ENCODE measurements at regions not wholly inside any gene's neighbourhood (a gene's known extent, or its start where the extent isn't known, plus 50 kb on each side); places are given as distances from the start of the nearest gene placed in this dataset.

DNA sequence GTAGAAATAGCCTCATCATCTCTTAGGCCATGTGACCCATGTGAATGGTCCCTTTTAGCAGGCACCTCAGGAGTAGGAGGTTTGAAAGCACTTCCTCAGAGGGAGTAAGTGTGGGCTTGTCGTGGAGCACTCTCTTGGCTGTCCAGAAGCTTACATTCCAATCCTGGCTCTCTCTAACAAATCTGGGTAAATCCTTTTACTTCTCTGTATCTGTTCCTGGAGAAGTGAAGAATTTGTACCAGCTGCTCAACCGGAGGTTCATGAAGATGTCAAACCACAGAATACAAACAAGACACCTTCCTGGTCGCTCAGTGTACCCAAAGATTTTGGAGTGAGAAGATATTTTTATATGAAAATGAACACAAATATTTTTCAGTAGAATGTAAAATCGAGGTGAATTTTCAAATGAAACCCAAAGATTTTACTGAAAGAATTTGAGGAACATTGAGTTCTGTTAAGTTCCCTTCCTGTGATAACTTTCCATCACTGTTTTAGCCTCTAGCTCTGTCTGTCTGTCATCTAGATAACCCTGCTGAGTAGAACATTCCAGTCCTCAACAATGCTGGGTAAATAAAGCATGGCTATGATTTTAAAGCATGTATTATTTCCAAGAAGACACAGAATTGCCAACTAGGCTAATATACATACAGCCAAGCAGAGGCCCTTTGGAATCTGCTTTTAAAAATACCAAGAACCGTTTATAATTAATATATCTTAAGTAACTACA lies 263.9 kb upstream of the RGS6 start:
- no peak for DNase-seq (ENCODE audit: low read depth in 2 of 2)

DNA sequence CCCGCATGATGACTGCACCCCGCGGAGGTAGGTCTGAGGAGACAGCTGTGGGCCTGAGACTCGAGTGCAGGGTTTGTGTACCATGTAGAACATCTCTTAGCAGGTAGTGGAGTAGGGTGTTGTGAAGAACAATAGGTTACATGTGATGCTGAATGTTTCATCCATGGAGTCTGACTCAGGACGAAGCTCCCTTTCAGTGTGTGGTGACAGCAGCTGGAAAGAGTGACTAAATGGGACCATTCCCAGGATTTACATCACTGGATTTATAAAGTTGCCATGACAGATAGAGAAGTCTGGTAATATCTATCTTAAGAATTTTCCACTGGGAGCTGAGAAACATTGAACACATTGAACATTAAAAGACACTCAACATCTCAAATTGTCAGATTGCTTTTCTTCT lies 259.6 kb upstream of the RGS6 start:
- DNase-seq (ENCODE audit: low read depth in 2 of 2): no peak

DNA sequence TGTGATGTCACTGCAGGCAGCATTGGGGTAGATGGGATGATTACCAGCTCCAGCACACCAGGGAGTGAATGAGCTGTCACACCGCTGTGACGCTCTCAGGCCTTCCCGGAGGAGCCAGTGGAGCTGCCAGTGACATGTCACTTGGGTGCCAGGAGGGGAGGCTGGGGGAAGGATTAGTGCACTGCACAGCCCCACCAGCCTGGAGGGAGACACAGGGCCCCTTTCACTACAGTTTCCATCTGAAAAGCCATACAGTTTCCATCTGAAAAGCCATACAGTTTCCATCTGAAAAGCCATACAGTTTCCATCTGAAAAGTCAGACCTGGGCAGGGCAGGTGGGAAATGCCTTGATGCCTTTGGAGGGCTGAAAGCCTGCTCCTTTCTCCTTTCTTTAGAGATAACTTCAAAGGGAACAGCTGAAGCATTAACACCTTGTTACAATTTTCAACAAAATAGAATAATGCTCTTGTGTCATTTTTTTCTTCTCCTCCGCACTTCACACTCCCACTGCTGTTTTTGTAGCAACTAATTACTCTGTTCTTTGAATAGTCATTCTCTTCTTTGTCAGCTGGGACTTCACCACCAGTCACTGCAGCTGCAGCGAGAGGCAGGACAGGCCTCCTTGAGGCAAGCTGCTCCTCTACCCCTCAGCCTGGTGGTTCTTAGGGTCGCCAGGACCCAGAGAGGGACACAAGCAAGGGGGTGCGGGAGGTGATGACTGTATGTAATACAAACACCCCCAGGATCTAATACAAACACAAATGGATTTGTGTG lies 256.9 kb upstream of the RGS6 start:
- DNase-seq (ENCODE audit: low read depth in 2 of 2): no peak

DNA sequence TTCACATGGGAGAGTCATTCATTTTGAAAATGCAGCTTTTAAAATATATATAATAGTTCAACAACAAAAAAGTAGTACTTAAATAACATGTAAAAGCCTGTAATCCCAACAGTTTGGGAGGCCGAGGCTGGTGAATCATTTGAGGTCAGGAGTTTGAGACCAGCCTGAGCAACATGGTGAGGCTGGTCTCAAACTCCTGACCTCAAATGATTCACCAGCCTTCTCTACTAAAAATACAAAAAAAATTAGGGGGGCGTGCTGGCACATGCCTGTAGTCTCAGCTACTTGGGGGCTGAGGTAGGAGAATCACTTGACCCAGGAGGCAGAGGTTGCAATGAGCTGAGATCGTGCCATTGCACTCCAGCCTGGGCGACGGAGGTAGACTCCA lies 256.3 kb upstream of the RGS6 start:
- no peak for DNase-seq (ENCODE audit: low read depth in 2 of 2)

DNA sequence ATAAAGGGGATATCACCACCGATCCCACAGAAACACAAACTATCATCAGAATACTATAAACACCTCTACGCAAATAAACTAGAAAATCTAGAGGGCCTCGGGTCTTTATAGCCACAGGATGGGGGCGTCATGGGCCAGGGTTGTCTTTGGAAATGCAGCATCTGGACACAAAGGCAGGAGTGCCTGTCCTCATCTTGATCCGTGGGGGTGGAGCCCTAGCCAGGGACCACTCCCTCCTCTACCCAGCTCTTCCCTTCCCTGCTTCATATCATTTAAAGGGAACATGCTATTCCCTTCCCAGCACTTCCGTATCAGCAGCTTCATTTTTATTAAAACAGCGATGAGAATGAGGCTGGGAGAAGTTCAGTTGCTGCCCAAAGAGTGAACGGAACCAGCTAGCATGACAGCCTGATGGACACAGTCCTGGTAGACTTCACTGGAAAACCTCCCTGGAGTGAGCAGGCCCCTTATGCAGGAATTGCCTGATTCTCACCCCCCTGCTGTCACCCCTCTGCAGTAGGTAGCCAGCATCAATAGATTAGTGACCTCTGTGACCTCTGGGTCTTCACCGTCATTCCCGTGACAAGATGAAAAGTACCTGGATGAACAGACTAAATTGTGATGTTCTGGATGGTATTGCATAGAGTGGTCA lies 251.4 kb upstream of the RGS6 start:
- no peak for DNase-seq (ENCODE audit: low read depth in 2 of 2)

DNA sequence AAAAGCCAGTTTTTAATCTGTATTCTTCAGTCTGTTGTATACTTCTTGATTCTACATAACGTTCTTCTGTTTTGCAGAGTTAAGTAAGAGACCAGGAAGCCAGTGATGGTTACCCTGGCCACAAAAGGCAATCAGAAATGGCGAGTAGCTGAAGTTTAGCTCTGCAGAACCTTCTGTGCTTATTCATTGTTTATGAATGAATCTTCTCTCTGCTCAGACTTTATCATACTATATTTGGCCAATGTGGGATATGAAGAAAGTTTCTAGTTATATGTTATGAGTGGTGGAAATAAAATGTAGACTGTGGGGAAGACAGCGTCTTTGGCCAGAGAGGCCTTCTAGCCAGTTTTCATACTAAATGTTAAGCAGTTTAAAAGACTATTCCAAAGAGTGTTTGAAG lies 249.9 kb upstream of the RGS6 start:
- no peak for DNase-seq (ENCODE audit: low read depth in 2 of 2)

DNA sequence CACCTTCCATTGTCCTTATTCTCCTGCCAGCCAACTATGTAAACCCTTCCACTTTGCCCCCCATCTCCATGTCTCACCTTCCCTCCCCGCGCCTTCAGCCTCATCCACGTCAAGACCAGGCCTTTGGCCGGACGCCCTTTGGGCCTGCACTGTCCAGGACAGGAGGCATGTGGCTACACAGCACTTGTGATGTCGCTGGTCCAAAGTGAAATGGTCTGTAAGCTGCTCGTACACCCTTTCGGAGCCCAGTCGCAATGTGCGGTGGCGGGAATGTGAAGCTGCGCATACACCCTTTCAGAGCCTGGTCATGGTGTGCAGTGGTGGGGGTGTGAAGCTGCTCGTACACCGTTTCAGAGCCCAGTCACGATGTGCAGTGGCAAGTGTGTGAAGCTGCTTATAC lies 247.9 kb upstream of the RGS6 start:
- no peak for DNase-seq (ENCODE audit: low read depth in 2 of 2)

DNA sequence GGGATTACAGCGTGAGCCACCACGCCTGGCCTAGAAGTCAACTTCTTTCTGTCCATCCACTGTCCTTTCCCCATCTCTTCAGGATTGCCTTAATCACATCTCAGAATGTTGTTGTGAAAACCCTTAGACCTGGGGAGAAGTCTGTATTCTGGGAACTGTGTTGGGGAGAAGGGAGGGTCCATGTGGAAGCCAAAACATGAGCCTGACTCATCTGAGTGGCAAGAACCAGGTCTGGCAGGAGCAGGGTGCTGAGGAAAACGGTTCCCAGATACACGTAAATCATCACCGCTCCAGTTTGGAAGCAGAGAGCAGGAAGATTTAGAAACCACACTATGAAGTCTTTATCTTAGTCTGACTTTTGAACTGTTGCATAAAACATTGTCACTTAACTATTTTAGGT lies 245.6 kb upstream of the RGS6 start:
- DNase-seq (ENCODE audit: low read depth in 2 of 2): no peak

DNA sequence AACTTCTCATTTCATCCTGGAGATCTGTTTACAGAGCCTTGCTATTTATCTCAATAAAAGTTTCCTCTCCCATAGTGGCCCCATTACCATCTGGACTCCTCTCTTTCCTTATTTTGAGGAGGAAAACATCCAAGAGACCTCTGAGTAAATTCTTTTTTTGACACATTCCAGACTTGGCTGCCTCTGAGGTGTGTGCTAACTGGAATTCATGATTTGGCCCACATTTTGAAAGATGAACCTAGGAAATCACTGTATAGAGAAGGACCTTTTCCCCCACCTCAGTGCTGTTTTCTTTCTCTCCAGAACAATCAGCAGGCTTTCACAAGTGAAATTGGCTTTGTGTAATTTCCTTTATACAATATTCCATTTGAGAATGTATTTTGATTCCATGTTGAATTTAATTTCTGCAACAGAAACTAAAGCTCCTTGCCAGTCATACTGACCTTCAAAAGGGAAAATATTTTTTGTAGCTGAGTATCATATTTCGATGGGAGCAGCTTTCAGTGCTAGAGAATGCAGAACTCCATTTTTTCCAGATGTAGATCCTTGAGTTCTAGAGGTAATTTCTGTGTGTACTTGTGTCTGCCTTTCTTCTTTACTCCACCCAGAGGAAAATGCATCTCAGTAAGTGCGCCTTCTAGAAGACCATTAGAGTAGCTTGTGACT lies 244.9 kb upstream of the RGS6 start:
- DNase-seq (ENCODE audit: low read depth in 2 of 2): no peak

DNA sequence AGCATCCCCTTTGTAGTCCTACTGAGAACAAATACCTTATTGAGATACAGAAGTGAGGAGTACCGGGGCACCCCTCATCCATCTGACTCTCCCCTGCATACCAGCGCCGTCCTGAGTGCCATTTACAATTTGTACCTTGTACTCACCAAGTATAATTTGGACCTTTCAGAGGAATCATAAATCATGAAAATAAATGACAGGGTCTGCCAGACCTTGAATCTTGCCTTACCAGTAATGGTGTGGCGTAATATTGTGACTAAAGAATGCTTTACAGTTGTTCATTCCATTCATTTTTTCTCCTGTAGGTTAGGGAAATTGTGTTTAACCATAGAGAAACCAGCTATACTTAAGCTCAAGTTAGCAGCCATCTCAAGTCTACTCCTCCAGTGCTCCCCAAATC lies 243.7 kb upstream of the RGS6 start:
- no peak for DNase-seq (ENCODE audit: low read depth in 2 of 2)

DNA sequence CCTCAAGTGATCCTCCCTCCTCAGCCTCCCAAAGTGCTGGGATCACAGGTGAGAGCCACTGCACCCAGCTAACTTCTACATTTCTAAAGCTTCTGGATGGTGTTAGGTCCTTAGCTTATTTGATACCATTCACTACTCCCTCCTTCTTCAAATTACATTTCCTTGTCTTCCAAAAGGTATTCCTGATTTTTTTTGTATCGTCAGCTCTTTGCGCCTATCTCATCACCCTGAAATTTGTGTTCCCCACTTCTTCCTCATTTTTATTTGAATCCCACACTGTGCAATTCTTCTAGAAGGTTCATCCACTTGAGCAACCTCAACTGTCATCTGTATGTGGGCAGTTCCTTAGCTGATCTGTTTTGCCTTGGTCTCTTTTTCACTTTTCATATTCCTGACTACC lies 241.8 kb upstream of the RGS6 start:
- DNase-seq (ENCODE audit: low read depth in 2 of 2): no peak

DNA sequence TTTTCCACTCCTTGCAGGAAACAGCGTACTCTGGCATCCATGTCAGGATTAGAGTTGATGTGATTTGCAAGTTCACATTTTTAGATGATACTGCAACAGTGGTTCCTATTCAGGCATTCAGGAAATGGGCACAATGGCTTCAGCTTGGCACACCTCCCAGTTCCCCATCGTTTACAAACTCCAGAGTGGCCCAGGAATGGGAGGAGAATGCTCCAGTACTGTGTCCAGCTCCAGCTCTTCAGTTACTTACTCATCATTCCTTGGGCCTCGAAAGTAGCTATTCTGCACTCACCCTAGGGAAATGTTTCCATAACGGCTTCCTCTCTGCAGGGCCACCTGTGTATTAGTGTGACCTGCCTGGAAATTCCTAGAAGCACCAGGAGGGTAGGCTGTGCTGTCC lies 239.7 kb upstream of the RGS6 start:
- DNase-seq (ENCODE audit: low read depth in 2 of 2): no peak

DNA sequence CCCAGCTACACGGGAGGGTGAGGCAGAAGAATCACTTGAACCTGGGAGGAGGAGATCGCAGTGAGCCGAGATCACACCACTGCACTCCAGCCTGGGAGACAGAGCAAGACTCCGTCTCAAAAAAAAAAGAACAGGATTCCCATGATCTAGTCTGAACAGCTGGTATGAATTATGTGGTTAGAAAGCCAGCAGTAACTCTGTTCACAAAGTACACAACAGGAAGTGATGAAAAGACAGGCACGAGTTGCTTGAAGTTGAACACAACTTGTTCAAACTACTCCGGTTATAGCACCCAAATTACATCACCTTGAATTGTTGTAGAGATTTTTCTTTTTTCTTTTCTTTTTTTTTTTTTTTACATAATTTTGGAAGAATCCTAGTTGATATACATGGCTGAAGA lies 238.8 kb upstream of the RGS6 start:
- DNase-seq (ENCODE audit: low read depth in 2 of 2): no peak

DNA sequence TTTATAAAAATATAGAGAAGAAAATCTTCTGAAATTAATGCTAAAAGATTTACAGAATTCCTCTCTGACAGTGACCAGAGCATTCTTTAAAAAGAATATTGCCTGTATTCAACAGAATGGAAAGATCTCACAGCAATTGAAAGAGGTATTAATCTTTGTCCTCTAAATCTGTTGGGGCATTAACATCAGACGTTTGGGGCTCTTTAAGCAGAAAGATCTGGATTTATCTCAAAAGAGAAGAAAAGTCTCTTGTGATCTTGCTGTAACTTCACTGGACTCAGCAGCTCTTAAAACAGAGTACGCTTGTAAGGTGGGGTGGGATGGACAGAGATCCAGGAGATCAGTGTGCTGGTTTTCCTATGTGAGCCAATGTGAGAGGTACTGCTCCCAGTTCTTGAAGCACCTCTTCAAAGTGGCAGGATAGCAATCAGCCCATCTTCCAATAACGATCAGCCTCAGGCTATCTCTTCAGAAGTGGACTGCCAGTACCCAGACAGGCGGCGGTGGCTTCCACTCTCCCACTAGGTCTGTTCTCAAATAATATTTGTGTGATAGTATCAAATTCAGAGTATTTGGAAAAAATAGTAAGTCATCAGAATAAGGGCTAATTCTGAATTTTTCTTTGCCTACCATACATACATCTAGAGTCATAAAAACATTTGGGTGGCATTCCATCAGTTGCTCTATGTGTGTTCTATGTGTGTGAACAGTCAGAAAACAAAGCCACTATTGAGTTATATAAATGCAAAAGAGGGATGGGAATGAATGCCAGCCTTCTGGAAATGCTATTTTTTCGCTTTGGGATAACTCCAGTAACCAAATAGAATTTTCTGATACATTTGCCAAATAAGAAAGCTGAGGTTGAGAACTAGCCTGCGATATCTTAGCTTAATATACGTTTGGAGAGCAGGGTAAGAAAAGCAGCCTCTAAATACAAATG lies 237.4 kb upstream of the RGS6 start:
- no peak for DNase-seq (ENCODE audit: low read depth in 2 of 2)

DNA sequence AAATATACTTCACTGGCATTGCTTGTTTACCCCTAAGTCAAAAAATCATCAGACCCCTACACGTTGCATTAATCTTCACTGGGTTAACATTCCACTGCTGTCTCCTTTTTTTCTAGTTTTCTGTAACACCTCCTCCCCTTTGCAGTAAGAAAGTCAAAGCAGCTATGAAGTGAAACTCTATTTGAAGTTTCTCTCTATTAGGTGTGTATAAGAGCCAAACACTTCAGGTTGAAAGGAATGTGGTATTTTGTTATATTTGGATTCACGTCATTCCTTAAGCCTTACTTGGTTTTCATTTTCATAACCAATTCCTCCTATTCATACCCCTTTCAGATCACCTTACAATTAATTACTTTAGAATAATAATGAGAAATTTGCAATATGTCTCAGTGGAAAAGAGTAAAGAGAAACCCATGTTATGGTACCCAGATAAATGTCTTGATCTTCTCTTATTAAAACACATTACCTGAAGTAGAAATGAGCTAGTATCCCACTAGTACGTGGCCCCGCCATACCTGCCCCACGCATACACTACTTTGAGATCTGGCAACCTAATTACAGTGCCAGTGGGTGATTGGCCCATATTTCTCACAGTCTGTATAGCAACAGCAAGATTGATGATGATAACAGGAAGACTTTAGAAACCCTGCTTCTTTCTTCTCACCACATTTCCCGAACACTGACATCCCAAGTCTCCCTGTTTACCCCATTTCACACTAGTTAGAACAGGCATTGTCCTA lies 236.4 kb upstream of the RGS6 start:
- no peak for DNase-seq (ENCODE audit: low read depth in 2 of 2)

DNA sequence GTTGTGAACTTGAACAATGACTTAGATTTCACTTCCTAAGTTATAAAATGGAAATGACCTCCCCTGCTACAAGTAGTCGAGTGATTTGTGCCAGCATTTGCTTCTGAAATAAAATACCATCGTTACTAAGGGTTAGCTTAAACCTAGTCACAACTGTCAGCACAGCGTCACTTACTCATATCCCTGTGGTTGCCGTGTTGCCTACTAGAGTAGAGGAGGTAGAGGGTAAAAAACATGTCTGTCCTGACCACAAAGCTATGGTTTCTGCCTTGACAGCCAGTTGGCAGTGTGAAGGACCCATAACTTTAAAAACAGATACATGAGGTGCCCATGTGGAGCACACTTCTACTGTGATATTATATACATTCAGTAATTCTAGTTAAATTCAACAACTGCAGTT lies 234.2 kb upstream of the RGS6 start:
- DNase-seq (ENCODE audit: low read depth in 2 of 2): no peak

DNA sequence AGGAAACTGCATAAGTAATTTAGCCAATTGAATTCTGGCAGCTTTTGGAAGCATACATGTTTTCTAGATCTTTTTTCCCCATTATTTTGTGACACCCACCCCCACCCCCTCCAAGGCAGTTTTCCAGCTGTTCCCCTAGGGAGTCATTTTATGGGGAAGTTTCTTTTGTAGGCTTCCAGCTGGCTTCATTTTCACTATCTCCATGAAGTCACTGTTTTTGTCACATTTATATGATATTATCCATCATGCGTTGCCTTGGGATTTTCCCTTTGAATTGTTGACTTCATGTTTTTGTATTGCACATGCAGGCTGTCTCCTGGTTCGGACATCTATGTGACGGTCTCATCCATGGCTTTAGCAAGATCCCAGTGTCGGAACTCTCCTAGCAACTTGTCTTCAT lies 233.6 kb upstream of the RGS6 start:
- no peak for DNase-seq (ENCODE audit: low read depth in 2 of 2)

DNA sequence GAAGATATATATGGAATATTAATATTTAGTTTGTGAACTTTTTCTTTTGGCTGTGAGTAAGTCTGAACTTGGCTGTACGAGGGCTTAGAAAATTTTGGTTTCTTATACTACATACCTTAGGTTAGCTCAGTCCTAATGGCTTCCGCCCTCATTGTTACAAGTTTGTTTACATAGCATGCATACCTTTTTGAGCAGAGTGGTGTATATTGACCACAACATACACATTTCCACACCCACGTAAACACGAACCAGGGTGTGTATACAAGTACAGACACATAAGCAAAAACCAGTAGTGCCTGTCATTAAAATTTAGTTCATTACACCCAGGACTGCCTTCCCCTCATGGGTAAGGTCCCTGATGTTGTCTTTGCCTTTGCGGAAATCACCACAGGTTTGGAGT lies 230.2 kb upstream of the RGS6 start:
- no peak for DNase-seq (ENCODE audit: low read depth in 2 of 2)

DNA sequence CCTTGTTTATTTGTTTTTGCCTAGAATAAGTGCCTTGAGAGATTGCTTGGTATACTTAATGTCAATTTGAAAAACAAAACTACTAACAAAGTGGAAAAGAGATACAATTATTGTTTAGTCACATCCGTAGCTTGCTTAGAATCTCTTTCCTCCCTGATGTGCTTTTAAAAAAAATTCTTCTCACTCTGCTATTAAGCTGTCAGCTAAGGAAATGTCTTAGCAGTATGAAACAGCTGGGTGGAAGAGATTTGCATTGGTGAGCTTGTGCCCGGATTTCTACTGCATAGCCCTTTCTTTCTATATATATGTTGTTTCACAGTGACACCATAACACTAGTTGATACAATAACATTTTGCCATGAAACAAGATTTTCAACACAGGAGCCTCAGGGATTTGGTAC lies 229.4 kb upstream of the RGS6 start:
- DNase-seq (ENCODE audit: low read depth in 2 of 2): no peak

DNA sequence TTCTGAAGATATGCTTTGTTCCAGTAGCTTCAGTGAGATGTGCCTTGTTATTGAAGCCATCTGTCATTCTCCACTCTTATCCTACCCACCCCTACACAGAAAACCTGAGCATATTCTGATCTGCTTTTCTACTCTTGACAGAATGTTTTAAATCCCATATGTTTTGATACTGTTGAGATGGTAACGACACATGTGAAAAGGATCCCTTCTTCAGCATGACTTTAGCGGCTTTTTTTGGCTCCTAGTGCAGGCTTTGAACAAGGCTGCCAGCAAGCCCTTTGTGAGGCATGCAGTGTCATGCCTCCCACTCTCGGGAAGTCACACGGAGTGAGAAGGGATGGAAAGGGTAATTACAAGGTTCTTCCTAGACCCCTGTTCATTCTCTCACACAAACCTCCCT lies 228.8 kb upstream of the RGS6 start:
- no peak for DNase-seq (ENCODE audit: low read depth in 2 of 2)

DNA sequence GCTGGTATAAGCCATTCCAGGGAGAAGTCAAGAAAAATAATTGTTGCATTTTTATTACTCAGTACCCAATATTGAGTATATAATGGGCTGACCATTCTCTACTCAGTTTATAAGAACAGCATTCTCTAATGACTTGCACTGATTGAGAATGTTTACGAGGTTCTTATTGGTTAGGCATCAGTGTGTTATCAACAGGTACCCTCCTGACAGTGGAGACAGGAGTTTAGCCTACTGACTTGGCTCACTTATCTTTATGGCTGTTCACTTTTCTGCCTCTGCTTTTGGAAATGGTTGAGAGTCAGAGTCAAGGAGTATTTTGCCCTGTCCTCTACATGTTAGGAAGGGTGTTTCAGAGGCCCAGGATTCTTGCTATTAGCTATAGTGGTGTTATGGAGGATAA lies 228.0 kb upstream of the RGS6 start:
- no peak for DNase-seq (ENCODE audit: low read depth in 2 of 2)

Data from stimulated activated CD4-positive, alpha-beta T cell treated with anti-CD3 and anti-CD28 coated beads, Interleukin-4, amount 100 ng/mL, for 48 hours (primary cell).